WTC11 (cell line): ENCODE measurements at regions not wholly inside any gene's neighbourhood (a gene's known extent, or its start where the extent isn't known, plus 50 kb on each side); places are given as distances from the start of the nearest gene placed in this dataset.

Experiments
- ATAC-seq: fragments of 200-7000 bp; cut with Tn5 transposase; 2 replicates; pipeline ENCODE4 v1.10.0; 2021; ENCODE audit warnings: mild to moderate bottlenecking, moderate library complexity
- CTCF ChIA-PET: fragments of 300-600 bp; sonication (Branson Sonifier 250); formaldehyde crosslinking; loops from one replicate; lab custom pipeline; 2021; ENCODE audit warnings: antibody characterized with exemption; lab: Charles Lee
- POLR2A ChIA-PET: fragments of 350-600 bp; sonication (Branson Sonifier 250); formaldehyde crosslinking; loops from one replicate; lab custom pipeline; 2021; ENCODE audit warnings: antibody characterized with exemption; lab: Charles Lee
- DNase-seq: peaks from one replicate; pipeline ENCODE4 v3.0.0; 2021; ENCODE audit warnings: low spot score
- H3K27ac Mint-ChIP-seq: 2 replicates; pipeline ENCODE4 v1.8.0; 2021; ENCODE audit warnings: mixed read lengths
- H3K27me3 Mint-ChIP-seq: 2 replicates; pipeline ENCODE4 v1.8.0; 2021; ENCODE audit warnings: low read depth, mild to moderate bottlenecking, moderate library complexity, mixed read lengths
- H3K36me3 Mint-ChIP-seq: 2 replicates; pipeline ENCODE4 v1.8.0; 2021; ENCODE audit warnings: mixed read lengths
- H3K4me1 Mint-ChIP-seq: 2 replicates; pipeline ENCODE4 v1.8.0; 2022; ENCODE audit warnings: mixed read lengths
- H3K4me3 Mint-ChIP-seq: 2 replicates; pipeline ENCODE4 v1.8.0; 2021; ENCODE audit warnings: mild to moderate bottlenecking, moderate library complexity, mixed read lengths
- H3K9me3 Mint-ChIP-seq: 2 replicates; pipeline ENCODE4 v1.8.0; 2021; ENCODE audit warnings: mixed read lengths
- AFF4 ChIP-seq: sonication (generic); formaldehyde crosslinking; IDR thresholded peaks from 2 replicates; pipeline ENCODE4 v1.8.1; 2023; ENCODE audit warnings: mild to moderate bottlenecking, missing genetic modification reagents, borderline replicate concordance
- ESRRA ChIP-seq: sonication (generic); formaldehyde crosslinking; IDR thresholded peaks from 2 replicates; pipeline ENCODE4 v1.8.1; 2022; ENCODE audit warnings: mild to moderate bottlenecking, missing genetic modification reagents, borderline replicate concordance
- JUN ChIP-seq: sonication (generic); formaldehyde crosslinking; IDR thresholded peaks from 2 replicates; pipeline ENCODE4 v1.8.0; 2023; ENCODE audit warnings: mild to moderate bottlenecking, missing genetic modification reagents
- MAX ChIP-seq: sonication (generic); formaldehyde crosslinking; IDR thresholded peaks from 2 replicates; pipeline ENCODE4 v1.8.0; 2022; ENCODE audit warnings: mild to moderate bottlenecking, missing genetic modification reagents
- NFATC4 ChIP-seq: fragments of 250-450 bp; sonication (Bioruptor Pico); IDR thresholded peaks from 2 replicates; pipeline ENCODE4 v1.9.0; 2021; ENCODE audit warnings: mild to moderate bottlenecking
- NFYB ChIP-seq: sonication (generic); formaldehyde crosslinking; conservative IDR thresholded peaks from 2 replicates; pipeline ENCODE4 v1.8.0; 2022; ENCODE audit warnings: low read depth, missing genetic modification reagents
- RORB ChIP-seq: fragments of 250-450 bp; sonication (Bioruptor Pico); IDR thresholded peaks from 2 replicates; pipeline ENCODE4 v1.9.0; 2021; ENCODE audit warnings: mild to moderate bottlenecking
- SMAD4 ChIP-seq: sonication (generic); formaldehyde crosslinking; IDR thresholded peaks from 2 replicates; pipeline ENCODE4 v1.8.0; 2022; ENCODE audit warnings: mild to moderate bottlenecking, missing genetic modification reagents
- SOX15 ChIP-seq: fragments of 250-450 bp; sonication (Bioruptor Pico); IDR thresholded peaks from 2 replicates; pipeline ENCODE4 v1.9.0; 2021; ENCODE audit warnings: mild to moderate bottlenecking
- ZNF263 ChIP-seq: sonication (generic); formaldehyde crosslinking; IDR thresholded peaks from 2 replicates; pipeline ENCODE4 v1.8.1; 2022; ENCODE audit warnings: low read depth, mild to moderate bottlenecking, moderate library complexity, missing genetic modification reagents
- ZNF423 ChIP-seq: fragments of 250-450 bp; sonication (Bioruptor Pico); IDR thresholded peaks from 2 replicates; pipeline ENCODE4 v2.1.2; 2022; ENCODE audit warnings: mild to moderate bottlenecking, moderate library complexity
- TF ChIP-seq, protein P1 (sequence below): sonication (generic); formaldehyde crosslinking; IDR thresholded peaks from 2 replicates; pipeline ENCODE4 v1.8.0; 2023; ENCODE audit warnings: missing genetic modification reagents, mild to moderate bottlenecking, borderline replicate concordance
- TF ChIP-seq, protein P2 (sequence below): fragments of 250-450 bp; sonication (Bioruptor Pico); conservative IDR thresholded peaks from 2 replicates; pipeline ENCODE4 v1.9.0; 2021; ENCODE audit warnings: mild to moderate bottlenecking
- TF ChIP-seq, protein P3 (sequence below): sonication (generic); formaldehyde crosslinking; IDR thresholded peaks from 2 replicates; pipeline ENCODE4 v1.8.1; 2023; ENCODE audit warnings: mild to moderate bottlenecking, missing genetic modification reagents, moderate library complexity
- TF ChIP-seq, protein P4 (sequence below): sonication (generic); formaldehyde crosslinking; conservative IDR thresholded peaks from 2 replicates; pipeline ENCODE4 v1.8.1; 2022; ENCODE audit warnings: mild to moderate bottlenecking, missing genetic modification reagents

DNA sequence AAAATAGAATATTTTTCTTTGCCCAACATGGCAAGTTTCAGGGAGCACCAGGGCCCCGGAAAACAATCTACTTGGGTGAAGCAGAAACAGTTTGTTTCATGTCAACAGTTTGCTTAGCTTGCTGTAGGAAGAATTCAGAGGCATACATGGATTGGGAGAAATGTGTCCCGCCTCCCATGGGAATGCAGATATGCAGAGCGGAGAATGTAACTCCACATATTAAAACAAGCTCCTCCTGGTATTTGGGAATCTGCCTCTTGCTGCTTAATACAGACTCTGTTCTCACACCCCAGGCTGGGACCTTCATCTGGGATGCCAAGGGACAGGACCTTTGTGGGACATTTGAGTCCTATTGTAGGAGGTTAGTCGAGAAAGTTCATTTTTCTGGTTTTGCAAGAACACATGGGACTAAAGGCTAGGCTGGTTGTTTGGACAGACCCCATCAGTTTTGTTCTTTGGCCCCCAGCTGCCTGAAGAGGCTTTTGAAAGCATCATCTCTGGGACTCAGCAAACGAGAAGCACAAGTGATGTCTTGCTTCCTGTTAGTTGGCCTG lies 220.5 kb upstream of the ADRA1B start (continued):
- TF ChIP-seq, protein P1, sequence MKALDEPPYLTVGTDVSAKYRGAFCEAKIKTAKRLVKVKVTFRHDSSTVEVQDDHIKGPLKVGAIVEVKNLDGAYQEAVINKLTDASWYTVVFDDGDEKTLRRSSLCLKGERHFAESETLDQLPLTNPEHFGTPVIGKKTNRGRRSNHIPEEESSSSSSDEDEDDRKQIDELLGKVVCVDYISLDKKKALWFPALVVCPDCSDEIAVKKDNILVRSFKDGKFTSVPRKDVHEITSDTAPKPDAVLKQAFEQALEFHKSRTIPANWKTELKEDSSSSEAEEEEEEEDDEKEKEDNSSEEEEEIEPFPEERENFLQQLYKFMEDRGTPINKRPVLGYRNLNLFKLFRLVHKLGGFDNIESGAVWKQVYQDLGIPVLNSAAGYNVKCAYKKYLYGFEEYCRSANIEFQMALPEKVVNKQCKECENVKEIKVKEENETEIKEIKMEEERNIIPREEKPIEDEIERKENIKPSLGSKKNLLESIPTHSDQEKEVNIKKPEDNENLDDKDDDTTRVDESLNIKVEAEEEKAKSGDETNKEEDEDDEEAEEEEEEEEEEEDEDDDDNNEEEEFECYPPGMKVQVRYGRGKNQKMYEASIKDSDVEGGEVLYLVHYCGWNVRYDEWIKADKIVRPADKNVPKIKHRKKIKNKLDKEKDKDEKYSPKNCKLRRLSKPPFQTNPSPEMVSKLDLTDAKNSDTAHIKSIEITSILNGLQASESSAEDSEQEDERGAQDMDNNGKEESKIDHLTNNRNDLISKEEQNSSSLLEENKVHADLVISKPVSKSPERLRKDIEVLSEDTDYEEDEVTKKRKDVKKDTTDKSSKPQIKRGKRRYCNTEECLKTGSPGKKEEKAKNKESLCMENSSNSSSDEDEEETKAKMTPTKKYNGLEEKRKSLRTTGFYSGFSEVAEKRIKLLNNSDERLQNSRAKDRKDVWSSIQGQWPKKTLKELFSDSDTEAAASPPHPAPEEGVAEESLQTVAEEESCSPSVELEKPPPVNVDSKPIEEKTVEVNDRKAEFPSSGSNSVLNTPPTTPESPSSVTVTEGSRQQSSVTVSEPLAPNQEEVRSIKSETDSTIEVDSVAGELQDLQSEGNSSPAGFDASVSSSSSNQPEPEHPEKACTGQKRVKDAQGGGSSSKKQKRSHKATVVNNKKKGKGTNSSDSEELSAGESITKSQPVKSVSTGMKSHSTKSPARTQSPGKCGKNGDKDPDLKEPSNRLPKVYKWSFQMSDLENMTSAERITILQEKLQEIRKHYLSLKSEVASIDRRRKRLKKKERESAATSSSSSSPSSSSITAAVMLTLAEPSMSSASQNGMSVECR (CRISPR knock-in tag): no peak
- no peak for TF ChIP-seq ZNF423
- no peak for TF ChIP-seq ZNF263 (CRISPR knock-in tag)
- no peak for TF ChIP-seq SMAD4 (CRISPR knock-in tag)
- TF ChIP-seq SOX15 (CRISPR knock-in tag): no peak
- TF ChIP-seq, protein P2, sequence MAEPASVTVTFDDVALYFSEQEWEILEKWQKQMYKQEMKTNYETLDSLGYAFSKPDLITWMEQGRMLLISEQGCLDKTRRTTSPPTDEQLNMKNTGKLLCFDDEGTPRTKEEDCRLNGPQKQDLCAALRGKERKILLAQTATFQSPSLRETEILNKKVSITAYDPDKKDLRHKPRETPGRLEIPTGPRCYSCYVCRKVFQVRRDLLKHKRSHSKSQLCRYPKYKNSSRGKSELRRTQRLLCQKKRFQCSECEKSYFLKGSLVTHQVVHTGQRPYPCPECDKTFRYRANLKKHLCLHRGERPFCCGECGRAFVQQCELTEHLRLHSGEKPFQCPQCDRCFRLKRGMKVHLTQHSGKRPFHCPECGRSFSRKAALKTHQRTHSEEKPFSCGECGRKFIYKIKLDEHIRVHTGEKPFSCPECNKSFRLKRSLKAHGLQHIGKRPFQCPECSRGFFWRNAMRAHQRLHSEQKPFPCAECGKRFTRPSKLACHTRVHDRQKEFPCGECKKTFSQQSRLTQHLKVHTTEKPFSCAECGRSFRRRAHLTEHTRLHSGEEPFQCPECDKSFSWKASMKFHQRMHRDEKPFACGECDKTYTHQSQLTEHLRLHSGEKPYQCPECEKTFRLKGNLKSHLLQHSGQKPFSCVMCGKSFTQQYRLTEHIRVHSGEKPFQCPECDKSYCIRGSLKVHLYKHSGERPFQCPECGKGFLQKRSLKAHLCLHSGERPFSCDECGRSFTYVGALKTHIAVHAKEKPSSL: no peak
- TF ChIP-seq AFF4 (CRISPR knock-in tag): no peak

DNA sequence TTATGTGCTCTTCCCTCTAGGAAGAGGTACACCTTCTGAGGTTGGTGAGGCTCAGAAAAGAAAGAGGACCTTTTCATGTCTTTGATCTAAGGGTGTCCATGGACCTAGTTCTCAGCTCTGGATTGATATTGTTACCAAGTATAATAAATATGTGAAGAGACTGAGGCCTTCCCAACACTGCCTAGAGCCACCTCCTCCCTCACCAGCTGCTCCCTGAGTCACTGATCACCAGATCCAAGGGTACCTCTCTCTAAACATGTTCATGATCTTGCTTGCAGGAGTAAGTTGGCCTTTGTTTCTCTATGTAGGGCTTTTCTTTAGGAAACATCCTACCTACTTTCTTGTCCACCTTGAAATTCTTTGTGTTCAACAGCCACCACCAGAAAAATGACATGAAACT lies 218.8 kb upstream of the ADRA1B start:
- no peak overlapping the region for H3K4me3 Mint-ChIP-seq
- no peaks in the 10 kb centered on the region for H3K27me3 Mint-ChIP-seq
- no peak overlapping the region for H3K27ac Mint-ChIP-seq
- peaks cover 22% of the 10 kb centered on the region for H3K4me1 Mint-ChIP-seq
- DNase-seq (no peak), ATAC-seq (no peak)
- TF ChIP-seq, protein P3, sequence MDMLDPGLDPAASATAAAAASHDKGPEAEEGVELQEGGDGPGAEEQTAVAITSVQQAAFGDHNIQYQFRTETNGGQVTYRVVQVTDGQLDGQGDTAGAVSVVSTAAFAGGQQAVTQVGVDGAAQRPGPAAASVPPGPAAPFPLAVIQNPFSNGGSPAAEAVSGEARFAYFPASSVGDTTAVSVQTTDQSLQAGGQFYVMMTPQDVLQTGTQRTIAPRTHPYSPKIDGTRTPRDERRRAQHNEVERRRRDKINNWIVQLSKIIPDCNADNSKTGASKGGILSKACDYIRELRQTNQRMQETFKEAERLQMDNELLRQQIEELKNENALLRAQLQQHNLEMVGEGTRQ (CRISPR knock-in tag): no peak
- TF ChIP-seq ESRRA (CRISPR knock-in tag) (no peak), RORB (CRISPR knock-in tag) (no peak), NFATC4 (no peak), NFYB (CRISPR knock-in tag) (no peak)
- ChIA-PET POLR2A (no interaction called here), CTCF (interaction anchor here (1.2 to 1.5 kb wide), 3 partner anchors 29 to 267 kb away, joined by 3 read pairs; partner anchors contain the start of gene ADRA1B)
- peaks cover 2% of the 10 kb centered on the region; the same call in 1 of the 2 replicates for H3K36me3 Mint-ChIP-seq
- peaks cover 19% of the 10 kb centered on the region for H3K9me3 Mint-ChIP-seq

DNA sequence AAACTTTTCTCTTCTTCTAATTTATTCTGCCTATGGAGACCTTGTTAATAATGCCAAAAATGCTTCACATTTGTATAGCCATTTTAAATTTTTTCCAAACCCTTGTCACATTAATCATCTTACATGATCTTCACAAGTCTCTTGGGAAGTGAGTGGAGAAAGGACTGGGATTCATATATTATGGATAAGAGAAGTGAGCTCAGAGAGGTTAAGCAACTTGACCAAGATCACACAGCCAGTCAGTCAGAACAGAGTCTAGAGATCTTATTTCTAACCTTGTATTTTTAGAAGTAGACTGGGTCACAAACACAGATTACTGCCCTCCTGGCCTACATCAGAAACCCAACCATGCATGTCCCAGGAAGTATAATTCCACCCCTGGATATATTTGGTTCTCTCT lies 218.0 kb upstream of the ADRA1B start:
- H3K9me3 Mint-ChIP-seq: peaks cover 13% of the 10 kb centered on the region
- no peaks in the 10 kb centered on the region for H3K36me3 Mint-ChIP-seq
- no peak overlapping the region for H3K27ac Mint-ChIP-seq
- DNase-seq (no peak), ATAC-seq (no peak)
- H3K27me3 Mint-ChIP-seq: no peaks in the 10 kb centered on the region
- CTCF ChIA-PET: interaction anchor here (1.1 to 1.7 kb wide), 5 partner anchors 29 to 289 kb away, joined by 3 to 4 read pairs (median 3); partner anchors contain the start of gene ADRA1B
- H3K4me1 Mint-ChIP-seq: peaks cover 22% of the 10 kb centered on the region
- H3K4me3 Mint-ChIP-seq: no peak overlapping the region
- POLR2A ChIA-PET: no interaction called here
- TF ChIP-seq, protein P4, sequence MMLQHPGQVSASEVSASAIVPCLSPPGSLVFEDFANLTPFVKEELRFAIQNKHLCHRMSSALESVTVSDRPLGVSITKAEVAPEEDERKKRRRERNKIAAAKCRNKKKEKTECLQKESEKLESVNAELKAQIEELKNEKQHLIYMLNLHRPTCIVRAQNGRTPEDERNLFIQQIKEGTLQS: no peak
- TF ChIP-seq MAX (CRISPR knock-in tag) (no peak), JUN (no peak)
- TF ChIP-seq, protein P1 (CRISPR knock-in tag): no peak
